GM21390 (cell line): ENCODE measurements at regions not wholly inside any gene's neighbourhood (a gene's known extent, or its start where the extent isn't known, plus 50 kb on each side); places are given as distances from the start of the nearest gene placed in this dataset.
"Not testable (repeated sequence)": the region's sequence is repeated elsewhere in the genome, so short reads cannot be mapped to it uniquely, and the experiment has no call there.

ENCODE experiments used
- ATAC-seq: cut with Tn5 transposase; IDR thresholded peaks from one replicate; pipeline ENCODE4 v1.9.1; 2021; ENCODE audit not compliant: unreplicated experiment

DNA sequence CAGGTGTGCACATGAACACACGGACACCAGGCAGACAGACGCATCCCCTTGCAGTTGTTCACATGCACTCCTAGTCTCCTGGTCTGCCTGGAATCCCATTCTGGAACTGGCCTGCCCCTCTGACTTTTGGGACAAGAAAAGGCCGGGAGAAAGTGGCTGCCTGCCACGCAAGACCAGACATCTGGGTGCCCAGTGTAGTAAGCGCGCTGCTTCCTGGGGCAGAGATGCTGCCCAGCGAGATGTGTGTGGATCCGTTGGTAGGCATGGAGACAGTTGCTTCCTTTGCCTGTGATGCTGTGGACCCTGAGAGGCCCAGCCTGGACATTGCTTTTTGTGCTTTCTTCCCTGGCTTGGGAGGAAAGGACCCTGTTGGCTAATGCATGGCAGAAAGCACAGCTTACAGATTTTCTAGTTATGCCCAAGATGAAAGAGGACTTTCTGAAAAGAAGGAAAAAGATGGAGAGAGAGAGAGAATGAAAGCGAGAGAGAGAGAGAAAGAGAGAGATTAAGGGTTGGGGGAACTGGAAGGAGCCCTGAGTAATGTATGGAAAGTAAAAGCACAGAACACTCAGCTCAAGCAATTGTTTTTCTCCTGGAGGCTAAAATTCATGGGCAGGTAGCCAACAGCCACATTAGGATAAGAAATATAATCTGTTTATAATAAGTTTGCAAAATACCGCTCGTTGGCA, 235.3 kb downstream of the BCL2L11 start:
- ATAC-seq: not testable (repeated sequence)

GRCh38 chr2:111356512-111357031, 235.9 kb downstream of the BCL2L11 start:
- not testable (repeated sequence) for ATAC-seq

DNA sequence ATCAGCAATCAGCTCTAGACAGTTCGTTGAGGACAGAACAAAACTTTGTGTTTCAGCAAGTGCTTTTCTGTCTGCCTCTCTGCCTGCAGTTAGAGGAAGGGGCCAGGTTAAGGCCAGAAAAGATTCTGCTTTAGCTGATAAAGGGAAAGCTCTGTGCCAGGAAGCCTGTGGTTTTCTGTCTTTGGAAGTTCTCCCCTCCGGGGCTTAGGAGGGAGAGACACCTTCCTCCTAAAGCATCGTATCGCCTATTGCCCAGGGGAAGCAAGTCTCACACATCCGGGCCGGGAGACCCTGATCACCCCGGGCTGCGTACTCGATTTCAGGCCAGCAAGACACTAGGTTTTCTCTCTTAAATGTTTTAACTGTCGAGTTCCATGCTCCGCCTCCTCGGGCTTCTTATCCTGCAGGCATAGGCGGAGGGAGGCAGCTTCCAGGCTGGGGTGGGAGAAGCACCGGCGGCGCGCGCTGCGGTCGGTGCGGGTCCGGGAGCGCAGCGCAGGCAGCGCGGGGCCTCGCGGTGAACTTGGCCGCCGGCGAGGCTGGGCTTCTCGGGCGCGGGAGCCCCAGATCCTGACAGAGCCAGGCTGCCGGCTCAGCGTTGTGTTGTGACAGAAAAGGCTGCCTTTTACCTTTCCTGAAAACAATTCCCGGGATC, 245.4 kb downstream of the BCL2L11 start:
- not testable (repeated sequence) for ATAC-seq

DNA sequence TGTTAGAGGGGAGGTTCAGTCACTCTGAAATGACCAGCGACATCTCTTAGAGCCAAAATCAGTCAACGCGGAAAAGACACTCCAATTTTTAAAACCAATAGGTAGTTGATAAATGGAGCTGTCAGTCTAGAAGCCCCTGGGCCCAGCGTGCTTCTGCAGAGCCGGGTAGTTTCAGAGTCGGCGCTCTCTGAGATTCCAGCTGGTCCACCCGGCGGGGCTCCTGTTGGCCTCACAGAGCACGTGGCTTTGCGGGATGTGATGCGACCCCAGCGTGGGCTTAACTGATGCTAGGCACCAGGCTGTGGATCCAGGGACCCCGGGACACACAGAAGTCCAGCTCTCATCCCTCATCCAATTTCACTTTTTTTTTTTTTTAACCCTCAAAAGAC, 245.9 kb downstream of the BCL2L11 start:
- ATAC-seq: not testable (repeated sequence)

DNA sequence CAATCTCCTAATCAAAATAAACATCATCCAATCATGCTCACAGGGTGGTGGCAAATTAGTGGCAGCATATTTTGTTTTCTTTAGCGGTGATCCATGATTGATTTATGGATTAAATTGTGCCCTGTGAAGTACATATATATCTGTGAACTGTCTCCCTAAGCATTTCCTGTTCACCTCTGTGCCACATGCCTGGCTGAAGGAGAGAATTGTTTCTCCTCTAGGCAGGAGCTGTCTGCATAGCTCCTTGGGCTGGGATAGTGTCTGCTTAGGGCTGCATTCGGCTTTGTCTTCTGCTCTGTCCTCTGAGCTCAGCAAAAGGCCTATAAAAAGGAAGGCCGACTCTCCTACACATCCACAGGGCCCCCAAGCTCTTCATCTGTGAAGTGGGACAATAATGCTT, 246.4 kb downstream of the BCL2L11 start:
- not testable (repeated sequence) for ATAC-seq

DNA sequence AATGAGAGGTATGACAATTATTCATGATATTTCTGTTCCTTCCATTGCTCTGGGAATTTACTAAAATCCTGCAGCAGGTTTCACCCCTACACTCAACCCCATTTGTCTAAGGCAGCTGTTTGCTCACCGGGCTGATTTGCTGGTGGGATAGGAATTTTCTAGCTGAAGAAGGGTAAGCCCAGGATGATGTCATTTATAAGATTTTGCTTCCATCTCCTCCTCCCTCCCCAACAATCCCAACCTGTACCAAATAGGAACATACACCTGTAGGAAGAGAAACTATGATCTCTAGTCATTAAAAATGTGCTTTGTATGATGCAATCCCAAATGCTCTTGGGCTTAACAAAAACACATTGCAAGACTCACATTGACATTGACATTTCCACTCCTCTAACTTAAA, 247.2 kb downstream of the BCL2L11 start:
- not testable (repeated sequence) for ATAC-seq

- ATAC-seq: not testable (repeated sequence)
These were observed 247.6 kb downstream of the BCL2L11 start for GRCh38 chr2:111368288-111368687.

DNA sequence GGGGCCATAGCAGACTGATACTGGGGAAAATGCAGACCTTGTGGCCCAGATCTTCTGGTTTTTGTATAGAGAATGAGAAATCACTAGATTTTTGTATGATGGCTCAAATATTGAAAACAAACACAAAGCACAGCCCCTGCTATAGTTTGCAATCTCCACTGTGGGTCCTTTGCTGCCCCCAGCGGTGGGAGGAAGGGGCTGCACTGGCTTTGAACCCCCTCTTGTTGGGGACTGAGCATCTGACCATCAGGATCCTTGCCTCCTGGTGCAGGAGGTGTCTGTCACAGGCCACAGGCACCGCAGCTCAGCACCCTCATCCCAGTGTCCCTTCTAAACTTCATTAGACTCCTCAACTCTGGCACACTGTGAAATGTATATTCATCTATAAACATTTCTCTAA, 252.3 kb downstream of the BCL2L11 start:
- not testable (repeated sequence) for ATAC-seq

- ATAC-seq: not testable (repeated sequence)
These were observed 253.3 kb downstream of the BCL2L11 start for GRCh38 chr2:111373989-111374388.

DNA sequence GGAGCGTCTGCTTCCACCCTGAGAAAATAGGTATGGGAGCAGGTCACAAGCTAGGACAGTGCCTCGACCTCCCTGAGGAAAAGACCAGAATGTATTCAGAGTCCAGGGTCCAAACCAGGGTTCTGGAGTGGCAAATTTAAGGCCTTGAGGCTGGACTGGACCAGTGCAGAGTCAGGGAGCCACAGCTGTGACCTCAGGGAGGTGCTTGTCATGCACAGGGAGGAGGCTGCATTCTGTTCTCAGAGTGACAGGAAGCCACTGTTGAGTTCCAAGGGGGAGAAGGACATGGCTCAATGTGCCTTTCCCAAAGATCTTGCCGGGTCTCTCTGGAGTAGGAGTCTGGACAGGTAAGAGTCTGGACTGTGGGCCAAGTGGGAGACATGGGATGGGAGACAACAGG, 254.0 kb downstream of the BCL2L11 start:
- not testable (repeated sequence) for ATAC-seq

- not testable (repeated sequence) for ATAC-seq
These were observed 254.7 kb downstream of the BCL2L11 start for GRCh38 chr2:111375320-111375883.

- not testable (repeated sequence) for ATAC-seq
These were observed 255.7 kb downstream of the BCL2L11 start for GRCh38 chr2:111376272-111376970.

GRCh38 chr2:111376971-111377352, 256.2 kb downstream of the BCL2L11 start:
- ATAC-seq: not testable (repeated sequence)

DNA sequence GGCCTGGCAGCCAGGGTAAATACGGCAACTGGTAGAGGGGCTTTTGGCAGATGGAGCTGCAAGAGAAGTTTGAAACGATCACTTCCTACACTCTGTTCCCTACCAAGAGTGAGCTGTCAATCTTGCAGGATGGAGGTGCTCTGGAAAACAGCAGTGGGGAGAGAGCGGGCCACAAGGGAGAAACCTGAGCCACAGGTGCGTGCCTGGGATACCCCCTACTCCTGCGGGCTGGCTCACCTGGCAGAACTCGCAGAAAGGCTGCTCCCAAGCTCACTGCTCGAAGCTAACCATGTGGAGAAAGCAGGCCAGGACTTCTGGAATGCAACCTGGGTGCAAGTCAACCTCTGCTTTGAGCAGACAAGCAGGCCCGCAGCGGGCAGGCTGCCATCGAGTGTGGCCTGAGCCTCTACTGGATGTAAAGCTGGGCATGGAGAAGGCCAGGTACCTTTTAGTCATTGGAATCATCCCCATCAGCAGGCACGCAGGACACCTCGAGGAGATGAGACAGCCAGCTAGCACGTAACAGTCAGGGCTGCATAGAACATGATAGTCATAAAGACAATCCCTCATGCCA, 256.8 kb downstream of the BCL2L11 start:
- not testable (repeated sequence) for ATAC-seq

DNA sequence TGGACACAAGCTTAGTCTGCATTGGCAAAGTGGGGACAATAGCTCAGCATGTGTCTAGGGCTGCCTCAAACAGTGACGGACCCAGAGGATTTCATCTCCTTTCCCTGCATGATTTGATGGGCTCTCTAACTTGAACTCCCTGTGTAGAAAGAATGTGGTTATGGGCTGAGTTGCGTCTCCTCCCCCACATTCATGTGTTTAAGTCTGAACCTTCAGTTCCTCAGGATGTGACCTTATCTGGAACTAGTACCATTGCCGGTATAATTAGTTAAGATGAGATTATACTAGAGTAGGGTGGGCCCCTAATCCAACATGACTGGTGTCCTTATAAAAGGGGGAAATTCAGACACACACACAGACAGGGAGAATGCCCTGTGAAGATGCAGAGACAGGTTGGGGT, 257.6 kb downstream of the BCL2L11 start:
- ATAC-seq: not testable (repeated sequence)

DNA sequence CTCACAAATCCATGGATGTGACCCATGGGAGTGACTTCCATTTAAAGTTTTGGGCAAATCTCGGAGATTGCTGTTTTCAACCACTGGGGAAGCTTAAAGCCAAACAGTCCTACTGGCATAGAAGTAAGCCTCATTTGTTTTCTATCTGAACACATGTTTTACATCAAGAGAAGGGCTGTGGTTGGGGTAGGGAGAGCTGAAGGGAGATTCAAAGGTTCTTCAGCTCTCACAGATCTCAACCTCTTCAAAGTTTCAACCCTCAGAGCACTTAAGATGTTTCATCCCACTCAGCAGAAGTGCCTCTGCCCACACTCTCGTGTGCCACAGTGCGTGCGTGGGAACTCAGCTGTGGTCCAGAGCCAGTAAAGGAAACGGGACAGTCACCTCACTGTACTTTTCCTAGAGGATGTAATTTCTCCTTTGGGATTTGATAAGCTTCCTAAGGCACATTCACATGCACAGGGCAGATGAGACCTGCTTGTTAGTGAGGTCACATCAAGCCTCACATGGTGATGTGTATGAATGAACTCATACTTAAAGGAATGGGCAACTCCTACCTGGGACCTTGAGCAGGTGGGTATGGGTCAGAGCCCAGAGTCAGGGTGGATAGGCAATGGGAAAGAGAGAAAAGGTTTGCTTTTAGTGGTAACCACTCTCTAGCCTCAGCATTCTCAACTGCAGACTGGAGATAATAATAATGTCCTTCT, 260.2 kb downstream of the BCL2L11 start:
- not testable (repeated sequence) for ATAC-seq

DNA sequence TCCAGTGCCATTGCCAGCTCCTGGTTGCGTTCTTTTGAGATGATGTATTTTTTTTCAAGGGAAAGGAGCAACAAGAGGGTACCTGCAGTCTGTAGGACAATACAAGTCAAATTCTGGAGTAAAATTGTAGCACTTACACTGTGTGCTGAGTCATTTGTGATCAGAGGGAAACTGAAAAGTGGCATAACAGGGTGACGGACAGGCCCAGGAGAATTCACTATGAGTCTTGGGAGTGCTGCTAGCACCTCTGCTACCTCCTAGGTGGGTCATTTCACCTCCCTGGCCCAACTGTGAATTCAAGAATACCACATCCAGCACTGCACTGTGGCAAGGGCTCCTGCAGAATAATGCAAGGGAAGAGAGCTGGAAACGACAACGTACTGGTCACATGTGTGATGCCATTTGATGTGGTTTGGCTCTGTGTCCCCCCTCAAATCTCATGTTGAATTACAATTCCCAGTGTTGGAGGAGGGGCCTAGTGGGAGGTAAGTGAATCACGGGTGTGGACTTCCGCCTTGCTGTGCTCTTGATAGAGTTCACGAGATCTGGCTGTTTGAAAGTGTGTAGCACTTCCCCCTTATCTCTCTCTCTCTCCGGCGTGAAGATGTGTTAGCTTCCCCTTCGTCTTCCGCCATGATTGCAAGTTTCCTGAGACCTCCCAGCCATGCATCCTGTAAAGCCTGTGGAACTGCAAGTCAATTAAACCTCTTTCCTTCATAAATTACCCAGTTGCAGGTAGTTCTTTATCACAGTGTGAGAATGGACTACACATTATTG, 261.0 kb downstream of the BCL2L11 start:
- ATAC-seq: not testable (repeated sequence)

GRCh38 chr2:111382507-111382906, 261.8 kb downstream of the BCL2L11 start:
- not testable (repeated sequence) for ATAC-seq

GRCh38 chr2:111383311-111383710, 262.6 kb downstream of the BCL2L11 start:
- ATAC-seq: not testable (repeated sequence)
